HEK293T (cell line): ENCODE measurements at regions not wholly inside any gene's neighbourhood (a gene's known extent, or its start where the extent isn't known, plus 50 kb on each side); places are given as distances from the start of the nearest gene placed in this dataset.

Source experiments
- ARNT ChIP-seq: fragments of 450-650 bp; IDR thresholded peaks from 2 replicates; pipeline ENCODE4 v1.6.1; 2017; ENCODE audit warnings: mild to moderate bottlenecking
- BHLHE40 ChIP-seq: fragments of 450-650 bp; IDR thresholded peaks from 2 replicates; pipeline ENCODE4 v1.6.1; 2016; ENCODE audit warnings: mild to moderate bottlenecking, moderate library complexity, borderline replicate concordance
- ELF4 ChIP-seq: fragments of 450-650 bp; IDR thresholded peaks from 2 replicates; pipeline ENCODE4 v1.6.1; 2017; ENCODE audit warnings: antibody characterized with exemption
- FOXA1 ChIP-seq: fragments of 450-650 bp; IDR thresholded peaks from 2 replicates; pipeline ENCODE4 v1.6.1; 2016; ENCODE audit warnings: mild to moderate bottlenecking
- FOXK2 ChIP-seq: fragments of 450-650 bp; IDR thresholded peaks from 2 replicates; pipeline ENCODE4 v1.6.1; 2016; ENCODE audit warnings: mild to moderate bottlenecking
- HDGF ChIP-seq: fragments of 450-650 bp; IDR thresholded peaks from 2 replicates; pipeline ENCODE4 v1.6.1; 2017; ENCODE audit warnings: antibody characterized with exemption, borderline replicate concordance
- L3MBTL2 ChIP-seq: fragments of 450-650 bp; conservative IDR thresholded peaks from 2 replicates; pipeline ENCODE4 v1.6.1; 2016; ENCODE audit warnings: mild to moderate bottlenecking
- NFRKB ChIP-seq: fragments of 450-650 bp; IDR thresholded peaks from 2 replicates; pipeline ENCODE4 v1.6.1; 2016; ENCODE audit warnings: mild to moderate bottlenecking, moderate library complexity
- SP1 ChIP-seq: fragments of 450-650 bp; IDR thresholded peaks from 2 replicates; pipeline ENCODE4 v1.6.1; 2017
- SUZ12 ChIP-seq: fragments of 450-650 bp; IDR thresholded peaks from 2 replicates; pipeline ENCODE4 v1.6.1; 2016; ENCODE audit warnings: mild to moderate bottlenecking
- TARDBP ChIP-seq: fragments of 450-650 bp; IDR thresholded peaks from 2 replicates; pipeline ENCODE4 v1.6.1; 2016
- ZNF384 ChIP-seq: fragments of 450-650 bp; IDR thresholded peaks from 2 replicates; pipeline ENCODE4 v1.6.1; 2016

DNA sequence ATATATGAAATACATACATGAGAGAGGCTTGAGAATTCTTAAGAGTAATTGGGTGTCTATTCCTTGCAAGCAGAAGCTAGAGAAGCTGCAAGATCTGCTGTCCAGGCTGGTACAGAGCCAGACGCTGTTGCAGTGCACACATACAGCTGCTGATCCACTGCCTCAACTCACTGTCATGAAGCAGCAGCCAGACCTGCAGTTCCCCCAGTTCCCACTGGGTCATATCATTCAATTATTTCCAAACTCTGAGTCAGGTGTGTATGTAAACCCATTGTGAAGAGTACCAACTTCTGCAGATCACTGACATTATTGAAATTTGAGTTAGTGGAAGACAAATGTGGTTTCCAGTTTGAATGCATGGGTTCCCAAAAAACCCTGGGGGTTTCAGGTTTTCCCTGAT lies 1212.8 kb upstream of the ADGRL3 start:
- TF ChIP-seq TARDBP (no peak), ARNT (no peak), FOXK2 (no peak), NFRKB (no peak), BHLHE40 (no peak), FOXA1 (no peak), ZNF384 (no peak), SP1 (no peak), HDGF (no peak), SUZ12 (no peak), L3MBTL2 (no peak), ELF4 (no peak)
